OCI-LY1 (cell line): ENCODE measurements at regions not wholly inside any gene's neighbourhood (a gene's known extent, or its start where the extent isn't known, plus 50 kb on each side); places are given as distances from the start of the nearest gene placed in this dataset.

ENCODE experiments used
- H2AFZ ChIP-seq: fragments of 200-600 bp; sonication (generic), shearing (Covaris generic); 2 replicates; pipeline ENCODE4 v1.6.0; 2014; ENCODE audit warnings: antibody characterized with exemption, mild to moderate bottlenecking, low read length
- H3F3A ChIP-seq: fragments of 200-600 bp; sonication (generic), shearing (Covaris generic); 2 replicates; pipeline ENCODE4 v1.6.0; 2014; ENCODE audit warnings: mild to moderate bottlenecking, antibody characterized with exemption, low read length, moderate library complexity; ENCODE audit not compliant: insufficient read depth
- H3K27ac ChIP-seq: fragments of 200-600 bp; sonication (generic); 2 replicates; pipeline ENCODE4 v1.5.1; 2014; ENCODE audit warnings: low read length, mixed run types, mild to moderate bottlenecking, low read depth; ENCODE audit not compliant: poor library complexity, severe bottlenecking
- H3K27me3 ChIP-seq: fragments of 200-600 bp; sonication (generic); 2 replicates; pipeline ENCODE4 v1.6.0; 2014; ENCODE audit warnings: antibody characterized with exemption, mild to moderate bottlenecking, low read length, moderate library complexity; ENCODE audit not compliant: insufficient read depth
- H3K36me3 ChIP-seq: fragments of 200-600 bp; sonication (generic); 2 replicates; pipeline ENCODE4 v1.6.1; 2014; ENCODE audit warnings: mild to moderate bottlenecking, antibody characterized with exemption, low read length, moderate library complexity, mixed read lengths; ENCODE audit not compliant: insufficient read depth
- H3K4me1 ChIP-seq: fragments of 200-600 bp; sonication (generic); 2 replicates; pipeline ENCODE4 v1.5.1; 2014; ENCODE audit warnings: mild to moderate bottlenecking, low read length, moderate library complexity; ENCODE audit not compliant: insufficient read depth, severe bottlenecking
- H3K4me2 ChIP-seq: fragments of 200-600 bp; sonication (generic), shearing (Covaris generic); 2 replicates; pipeline ENCODE4 v1.6.1; 2014; ENCODE audit warnings: low read length
- H3K4me3 ChIP-seq: fragments of 200-600 bp; sonication (generic); 2 replicates; pipeline ENCODE4 v1.5.1; 2014; ENCODE audit warnings: low read length, low read depth, mild to moderate bottlenecking, mixed read lengths; ENCODE audit not compliant: poor library complexity, severe bottlenecking
- H3K79me2 ChIP-seq: fragments of 200-600 bp; shearing (Covaris generic); 2 replicates; pipeline ENCODE4 v1.6.1; 2016; ENCODE audit warnings: mixed run types, low read length, mixed read lengths; ENCODE audit not compliant: insufficient read depth
- H3K9ac ChIP-seq: fragments of 200-600 bp; sonication (generic), shearing (Covaris generic); 2 replicates; pipeline ENCODE4 v1.6.1; 2014; ENCODE audit warnings: mild to moderate bottlenecking, low read length, mixed read lengths
- H3K9me2 ChIP-seq: fragments of 200-600 bp; sonication (generic), shearing (Covaris generic); 2 replicates; pipeline ENCODE4 v1.6.1; 2014; ENCODE audit warnings: low read depth, mild to moderate bottlenecking, low read length, mixed read lengths
- H3K9me3 ChIP-seq: fragments of 200-600 bp; shearing (Covaris generic); 2 replicates; pipeline ENCODE4 v1.6.1; 2014; ENCODE audit warnings: low read length, mixed read lengths
- H4K20me1 ChIP-seq: fragments of 200-600 bp; sonication (generic), shearing (Covaris generic); 2 replicates; pipeline ENCODE4 v1.6.0; 2016; ENCODE audit warnings: mild to moderate bottlenecking, low read length; ENCODE audit not compliant: insufficient read depth
- CTCF ChIP-seq: fragments of 200-600 bp; sonication (generic), shearing (Covaris generic); IDR thresholded peaks from 2 replicates; pipeline ENCODE4 v1.5.1; 2017; ENCODE audit warnings: mild to moderate bottlenecking, antibody characterized with exemption, low read length, moderate library complexity, mixed read lengths
- EZH2 ChIP-seq: fragments of 200-600 bp; sonication (generic), shearing (Covaris generic); IDR thresholded peaks from 2 replicates; pipeline ENCODE4 v1.8.0; 2017; ENCODE audit warnings: borderline replicate concordance, mixed run types, mild to moderate bottlenecking, antibody characterized with exemption, low read length, moderate library complexity, mixed read lengths

GRCh38 chr12:30095511-30095910 is 311.8 kb upstream of the TMTC1 start:
- Histone ChIP-seq H3K4me3 (no peak overlapping the region), H3K79me2 (no peaks in the 10 kb centered on the region), H3K4me1 (no peaks in the 10 kb centered on the region), H3K9me2 (no peaks in the 10 kb centered on the region), H2AFZ (no peak overlapping the region), H3K9ac (no peak overlapping the region), H3K27me3 (no peaks in the 10 kb centered on the region), H4K20me1 (no peaks in the 10 kb centered on the region), H3F3A (no peaks in the 10 kb centered on the region), H3K36me3 (no peaks in the 10 kb centered on the region), H3K9me3 (no peaks in the 10 kb centered on the region), H3K4me2 (no peak overlapping the region), H3K27ac (no peak overlapping the region)
- TF ChIP-seq EZH2 (no peak), CTCF (no peak)

- H3K27ac ChIP-seq = no peak overlapping the region
- no peaks in the 10 kb centered on the region for H4K20me1 ChIP-seq
- no peaks in the 10 kb centered on the region for H3K9me2 ChIP-seq
- no peak overlapping the region for H3K9ac ChIP-seq
- H2AFZ ChIP-seq = no peak overlapping the region
- H3K27me3 ChIP-seq = no peaks in the 10 kb centered on the region
- no peak overlapping the region for H3K4me2 ChIP-seq
- no peaks in the 10 kb centered on the region for H3K36me3 ChIP-seq
- no peaks in the 10 kb centered on the region for H3K9me3 ChIP-seq
- TF ChIP-seq CTCF (no peak), EZH2 (no peak)
- no peaks in the 10 kb centered on the region for H3K79me2 ChIP-seq
- H3K4me3 ChIP-seq = no peak overlapping the region
- H3F3A ChIP-seq = no peaks in the 10 kb centered on the region
- no peaks in the 10 kb centered on the region for H3K4me1 ChIP-seq
Observed at GRCh38 chr12:30092983-30093617, 309.4 kb upstream of the TMTC1 start.

- no peak overlapping the region for H2AFZ ChIP-seq
- no peaks in the 10 kb centered on the region for H3K27me3 ChIP-seq
- H3K9ac ChIP-seq = no peak overlapping the region
- TF ChIP-seq CTCF = no peak
- no peak for TF ChIP-seq EZH2
- H3K9me2 ChIP-seq = no peaks in the 10 kb centered on the region
- H3K9me3 ChIP-seq = no peaks in the 10 kb centered on the region
- no peaks in the 10 kb centered on the region for H3F3A ChIP-seq
- H3K4me1 ChIP-seq = no peaks in the 10 kb centered on the region
- H3K36me3 ChIP-seq = no peaks in the 10 kb centered on the region
- H3K79me2 ChIP-seq = no peaks in the 10 kb centered on the region
- no peak overlapping the region for H3K4me3 ChIP-seq
- H3K4me2 ChIP-seq = no peak overlapping the region
- no peak overlapping the region for H3K27ac ChIP-seq
- no peaks in the 10 kb centered on the region for H4K20me1 ChIP-seq
Observed at GRCh38 chr12:30090258-30090657, 306.5 kb upstream of the TMTC1 start.
